HG03342 (cell line): ENCODE measurements at regions not wholly inside any gene's neighbourhood (a gene's known extent, or its start where the extent isn't known, plus 50 kb on each side); places are given as distances from the start of the nearest gene placed in this dataset.
A peak's percentile ranks its signal among the peaks of the same experiment; 100 is the strongest.
"Not testable (repeated sequence)": the region's sequence is repeated elsewhere in the genome, so short reads cannot be mapped to it uniquely, and the experiment has no call there.

Experiments used
- ATAC-seq: cut with Tn5 transposase; IDR thresholded peaks from one replicate; pipeline ENCODE4 v1.9.1; 2021; ENCODE audit warnings: mild to moderate bottlenecking, moderate library complexity; ENCODE audit not compliant: unreplicated experiment

DNA sequence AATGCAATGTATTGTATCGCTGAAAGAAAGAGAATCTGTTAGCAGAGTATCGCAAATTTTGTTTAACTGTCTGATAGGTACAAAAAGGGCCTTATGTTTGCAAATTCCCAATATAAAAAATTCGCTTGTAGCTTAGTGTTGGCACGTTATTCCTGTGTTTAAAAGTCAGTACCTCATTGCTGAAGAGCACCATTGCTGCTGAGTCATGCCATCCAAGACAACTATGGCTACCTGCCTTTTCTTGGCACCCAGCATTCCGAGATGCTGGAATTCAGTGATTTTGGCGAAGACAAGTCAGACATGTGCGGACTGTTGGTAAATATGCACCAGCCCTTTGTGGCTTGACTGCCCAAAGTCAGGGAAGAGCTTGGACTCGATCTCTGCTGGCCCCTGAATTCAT lies 149.5 kb upstream of the EEA1 start:
- no peak for ATAC-seq

DNA sequence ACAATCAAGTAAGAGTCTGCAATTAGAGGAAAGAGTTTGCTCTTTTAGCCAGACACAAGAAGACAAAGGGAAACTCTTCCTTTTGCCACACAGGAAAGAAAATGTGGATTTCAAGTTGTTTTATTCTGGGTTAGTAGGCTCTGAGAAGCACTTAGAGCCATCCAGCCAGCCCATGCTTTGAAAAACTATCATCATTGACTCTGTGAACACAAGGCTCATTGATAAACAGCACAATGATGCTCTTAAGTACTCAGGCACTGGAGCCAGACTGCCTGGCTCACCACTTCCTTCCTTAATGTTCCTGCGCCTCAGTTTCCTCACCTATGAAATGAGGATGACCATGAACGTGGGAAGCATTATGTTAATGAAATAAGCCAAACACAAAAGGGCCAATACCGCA lies 150.2 kb upstream of the EEA1 start:
- ATAC-seq, result no peak

DNA sequence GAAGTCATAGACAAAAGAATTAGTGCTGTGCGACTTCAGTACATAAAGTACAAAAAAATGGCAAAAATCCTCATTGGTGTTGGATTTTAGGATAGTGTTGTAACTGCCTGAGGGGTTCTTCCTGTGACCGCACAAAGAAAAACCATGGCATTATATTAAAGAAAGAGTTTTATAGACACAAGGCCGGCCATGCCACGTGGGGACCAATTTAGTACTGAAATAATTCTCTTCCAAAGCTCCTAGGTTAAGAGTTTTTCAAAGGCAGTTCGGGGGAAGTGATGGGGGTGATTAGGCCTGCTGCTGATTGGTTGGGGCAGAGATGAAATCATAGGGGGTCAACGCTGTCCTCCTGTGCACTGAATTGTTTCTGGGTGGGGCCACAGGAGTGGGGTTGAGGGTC lies 150.9 kb upstream of the EEA1 start:
- ATAC-seq, result no peak

DNA sequence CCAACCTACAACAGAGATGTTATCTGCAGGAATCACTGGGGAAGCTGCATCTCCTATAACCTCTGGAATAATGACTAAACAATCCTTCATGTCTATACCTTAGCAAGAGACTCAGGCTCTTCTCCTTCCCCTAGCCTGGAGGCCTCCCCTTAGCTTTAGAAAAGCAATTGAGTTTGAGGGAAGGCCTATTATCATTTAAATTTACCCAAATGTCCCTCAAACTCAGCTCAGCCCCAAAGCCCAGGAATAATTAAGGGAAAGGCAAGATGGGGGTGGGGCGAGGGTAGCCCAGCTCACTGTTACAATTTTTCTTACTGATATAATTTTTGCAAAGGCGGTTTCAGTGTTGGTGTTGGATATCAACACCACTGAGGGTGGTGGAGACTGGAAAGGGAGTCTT lies 151.4 kb upstream of the EEA1 start:
- ATAC-seq, result no peak

DNA sequence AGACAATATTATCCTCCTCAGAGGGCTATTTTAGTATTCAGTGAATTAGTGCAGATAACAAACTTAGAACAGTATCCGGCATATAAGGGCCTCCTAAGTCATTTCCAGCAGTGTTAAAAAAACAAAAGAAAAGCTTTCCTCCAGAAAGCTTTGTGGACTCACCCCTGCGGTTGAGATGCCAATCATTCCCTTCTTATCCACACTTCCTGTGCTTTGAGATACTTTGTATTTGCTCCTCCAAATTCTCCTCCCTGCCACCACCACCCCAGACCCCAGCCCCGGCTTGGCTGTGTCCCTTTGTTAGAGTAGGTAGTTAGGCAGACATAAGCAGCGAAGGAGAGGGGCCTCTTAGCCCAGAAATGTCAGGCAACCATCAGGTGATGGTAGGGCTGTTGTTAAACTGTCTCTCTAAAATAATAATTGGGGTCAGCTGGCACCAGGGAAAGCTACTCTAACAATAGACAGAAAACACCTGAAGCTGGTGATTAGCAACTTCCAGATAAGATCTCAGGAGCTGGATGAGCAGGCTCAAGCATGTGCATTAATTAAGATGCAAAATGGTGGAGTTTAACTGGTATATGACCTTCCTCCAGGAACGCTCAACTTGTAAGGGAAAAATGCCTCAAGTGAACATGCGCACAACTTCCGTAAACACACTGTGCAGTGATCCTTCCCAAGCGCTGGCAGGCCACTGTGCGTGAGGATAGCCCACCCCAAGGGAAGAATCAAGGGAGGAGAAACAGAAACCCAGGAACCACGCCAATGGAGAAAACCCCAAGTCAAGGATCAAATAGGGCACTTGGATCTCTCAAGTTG lies 152.1 kb upstream of the EEA1 start:
- ATAC-seq, result no peak

GRCh38 chr12:93081810-93082165 lies 152.7 kb upstream of the EEA1 start:
- ATAC-seq, result no peak

DNA sequence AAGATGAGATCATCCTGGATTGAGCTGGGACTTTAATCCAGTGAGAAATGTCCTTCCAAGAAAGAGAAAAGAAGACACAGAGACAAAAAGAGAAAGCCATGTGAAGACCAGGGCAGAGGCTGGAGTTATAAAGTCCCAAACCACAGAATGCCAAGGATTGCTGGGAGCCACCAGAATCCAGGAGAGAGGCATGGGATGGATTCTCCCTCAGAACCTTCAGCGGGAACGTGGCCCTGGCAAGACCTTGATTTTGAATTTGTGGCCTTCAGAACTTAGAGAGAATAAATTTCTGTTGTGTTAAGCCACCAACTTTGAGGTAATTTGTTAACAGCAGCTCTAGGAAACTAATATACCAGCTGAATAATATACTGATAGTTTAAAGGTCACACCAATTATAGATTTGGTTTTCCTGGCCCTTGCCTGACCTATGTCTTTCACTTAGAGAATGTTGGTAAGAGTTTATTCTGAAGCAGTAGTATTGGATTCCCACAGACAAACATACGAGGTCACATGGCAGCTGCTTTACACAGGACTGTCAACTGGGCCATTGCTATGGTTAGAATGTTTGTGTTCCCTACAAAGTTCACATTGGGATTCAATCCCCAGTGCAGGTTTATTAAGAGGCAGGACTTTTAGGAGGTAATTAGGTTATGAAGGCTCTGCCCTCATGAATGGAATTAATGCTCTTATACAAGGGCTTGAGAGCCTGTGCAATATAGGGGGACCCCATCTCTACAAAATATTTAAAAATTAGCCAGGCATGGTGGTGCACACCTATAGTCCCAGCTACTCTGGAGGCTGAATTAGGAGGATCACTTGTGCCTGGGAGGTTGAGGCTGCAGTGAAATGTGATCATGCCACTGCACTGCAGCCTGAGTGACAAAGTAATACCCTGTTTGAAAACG lies 156.5 kb upstream of the EEA1 start:
- no peak for ATAC-seq

DNA sequence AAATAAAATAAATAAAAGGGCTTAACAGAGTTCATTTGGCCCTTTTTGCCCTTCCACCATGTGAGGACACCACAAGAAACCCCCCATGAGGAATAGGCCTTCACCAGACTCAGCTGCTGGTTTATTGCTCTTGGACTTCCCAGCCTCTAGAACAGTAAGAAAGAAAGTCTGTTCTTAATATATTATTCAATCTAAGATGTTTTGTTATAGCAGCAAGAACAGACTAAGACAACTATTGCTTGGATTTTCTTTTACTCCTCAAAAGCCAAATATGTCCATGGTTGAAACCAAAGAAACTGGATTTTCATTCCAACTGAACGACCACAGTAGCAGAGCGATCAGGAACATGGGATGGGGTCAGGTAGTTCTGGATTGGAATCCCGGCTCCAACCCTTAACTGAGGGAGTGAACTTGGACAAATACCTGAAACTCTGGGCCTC lies 157.2 kb upstream of the EEA1 start:
- no peak for ATAC-seq

DNA sequence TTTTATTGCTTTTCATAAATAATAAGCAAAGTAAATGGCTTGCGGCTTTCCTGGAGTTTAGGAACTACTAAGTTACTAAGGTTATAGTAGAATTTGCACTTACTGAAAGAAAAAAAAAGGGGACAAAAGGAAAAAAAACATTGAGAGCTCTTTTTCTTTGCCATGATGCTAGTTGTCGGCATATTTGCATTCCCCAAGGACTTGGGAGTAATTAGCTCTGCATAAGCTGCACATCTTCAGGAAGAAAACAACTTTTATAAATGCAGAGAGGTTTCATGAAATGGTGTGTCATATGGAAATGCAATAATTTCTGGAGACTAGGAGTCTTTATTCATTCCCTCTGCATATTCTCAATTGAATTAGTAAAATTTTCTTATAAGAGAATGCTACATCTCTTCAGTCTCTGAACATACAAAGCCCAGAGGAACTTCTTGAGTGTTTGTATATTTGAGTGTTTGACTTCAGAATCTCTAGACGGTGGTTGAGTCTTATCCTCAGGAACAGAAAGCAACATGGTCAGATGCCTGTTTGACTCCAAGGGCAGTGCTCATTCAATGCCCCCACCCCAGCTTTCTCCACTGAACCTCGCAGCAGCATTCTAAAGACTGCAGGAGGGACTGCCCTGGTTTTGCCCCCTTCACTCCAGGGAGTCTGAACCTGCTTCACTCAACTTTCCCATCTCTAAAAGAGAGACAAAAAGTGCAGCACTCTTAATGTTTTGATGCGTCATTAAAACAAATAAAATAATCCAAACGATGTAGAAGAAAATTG lies 158.9 kb upstream of the EEA1 start:
- no peak for ATAC-seq

- no peak for ATAC-seq
These were observed 160.9 kb upstream of the EEA1 start for GRCh38 chr12:93089805-93090569.

GRCh38 chr12:93090731-93091172 lies 161.7 kb upstream of the EEA1 start:
- no peak for ATAC-seq

- ATAC-seq, result no peak
These were observed 163.0 kb upstream of the EEA1 start for GRCh38 chr12:93091886-93092648.

GRCh38 chr12:93092649-93092945 lies 163.5 kb upstream of the EEA1 start:
- no peak for ATAC-seq

GRCh38 chr12:93093243-93093642 lies 164.1 kb upstream of the EEA1 start:
- no peak for ATAC-seq

DNA sequence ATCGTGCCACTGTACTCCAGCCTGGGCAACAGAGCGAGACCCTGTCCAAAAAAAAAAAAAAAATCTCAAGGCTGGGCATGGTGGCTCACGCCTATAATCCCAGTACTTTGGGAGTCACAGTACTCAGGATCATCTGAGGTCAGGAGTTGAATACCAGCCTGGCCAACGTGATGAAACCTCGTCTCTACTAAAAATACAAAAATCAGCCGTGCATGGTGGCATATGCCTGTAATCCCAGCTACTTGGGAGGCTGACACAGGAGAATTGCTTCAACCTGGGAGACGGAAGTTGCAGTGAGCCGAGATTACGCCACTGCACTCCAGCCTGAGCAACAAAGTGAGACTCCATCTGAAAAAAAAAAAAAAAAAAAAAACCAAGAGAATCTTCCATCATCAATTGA lies 165.1 kb upstream of the EEA1 start:
- not testable (repeated sequence) for ATAC-seq

GRCh38 chr12:93094988-93095737 lies 166.1 kb upstream of the EEA1 start:
- peak; percentile 84 for ATAC-seq

- no peak for ATAC-seq
These were observed 168.3 kb upstream of the EEA1 start for GRCh38 chr12:93097417-93097816.

DNA sequence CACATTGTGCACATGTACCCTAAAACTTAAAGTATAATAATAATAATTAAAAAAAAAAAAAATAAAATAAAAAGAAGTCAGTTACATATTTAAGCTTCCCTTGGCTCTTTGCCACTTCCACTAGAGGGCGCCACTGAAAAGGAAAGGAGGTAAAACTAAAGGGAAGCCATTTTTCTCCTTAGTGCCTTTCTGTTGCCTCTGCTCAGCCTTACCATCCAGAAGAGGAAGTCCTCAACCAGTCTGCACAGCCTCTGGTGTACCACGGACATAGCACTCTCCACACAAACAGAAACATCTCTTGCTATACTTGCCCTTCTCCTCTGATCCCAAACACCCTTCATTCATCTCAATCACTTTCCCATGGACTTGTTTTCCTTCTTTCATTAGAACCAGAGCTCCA lies 169.0 kb upstream of the EEA1 start:
- ATAC-seq, result peak; percentile 47

DNA sequence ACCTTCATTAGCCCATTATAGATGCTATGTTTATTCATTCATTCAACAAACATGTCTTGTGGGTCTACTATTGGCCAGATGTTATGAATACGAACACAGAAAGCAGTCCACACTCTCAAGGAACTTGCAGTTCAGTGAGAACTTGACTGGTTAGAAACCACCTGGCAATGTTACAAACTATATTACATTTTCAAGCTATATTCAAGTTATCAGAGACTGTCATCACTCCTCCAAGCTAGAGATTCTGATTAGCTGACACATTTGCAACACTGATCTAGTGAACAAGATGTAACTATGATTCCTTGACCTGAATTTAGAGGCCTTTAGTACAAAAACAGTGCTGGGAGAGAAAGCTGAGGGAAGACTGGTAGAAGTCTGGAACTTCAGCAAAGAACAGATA lies 170.7 kb upstream of the EEA1 start:
- no peak for ATAC-seq
